Pancreas (tissue), 10 donors: ENCODE measurements at regions not wholly inside any gene's neighbourhood (a gene's known extent, or its start where the extent isn't known, plus 50 kb on each side); places are given as distances from the start of the nearest gene placed in this dataset.

Source experiments
- ATAC-seq, 4 donors: fragments of 200-7000 bp; cut with Tn5 transposase; one replicate each; pipeline versions ENCODE4 v1.8.0 to v1.9.1; 2020; ENCODE audit warnings: mild to moderate bottlenecking in 4 of 4, moderate library complexity in 4 of 4
- DNase-seq, 6 donors: peaks; one replicate each; pipeline ENCODE4 v3.0.0-alpha.2; 2020
- FAIRE-seq: peaks from 2 replicates; lab custom pipeline; 2012; peaks lifted over from hg19 to GRCh38; lab: Jason Lieb, UNC
- H3K27ac ChIP-seq, 4 donors: fragments of 200-600 bp; sonication (generic); 1 replicate in 3 of 4; 2 replicates in 1 of 4; pipeline versions ENCODE4 v1.5.0 to v1.8.0; 2020
- H3K27me3 ChIP-seq, 4 donors: fragments of 200-600 bp; one replicate each; pipeline ENCODE4 v1.8.0; 2021
- H3K36me3 ChIP-seq, 3 donors: fragments of 200-600 bp; sonication (generic) in 1 of 3; one replicate each; pipeline versions ENCODE4 v1.5.0 to v1.8.0; 2020 to 2021
- H3K4me1 ChIP-seq, 3 donors: fragments of 200-600 bp; one replicate each; pipeline ENCODE4 v1.8.0; 2021
- H3K4me3 ChIP-seq, 4 donors: fragments of 200-600 bp; sonication (generic) in 2 of 4; one replicate each; pipeline versions ENCODE4 v1.5.0 to v1.8.0; 2020 to 2021
- H3K9me3 ChIP-seq, 4 donors: fragments of 200-600 bp; one replicate each; pipeline ENCODE4 v1.8.0; 2021
- CTCF ChIP-seq, 4 donors: fragments of 200-600 bp; sonication (generic) in 3 of 4; IDR thresholded peaks; one replicate each; pipeline versions ENCODE4 v1.5.0 to v1.8.0; 2021; ENCODE audit warnings: antibody characterized with exemption in 4 of 4
- WGBS, 2 donors: extraction: QIAGEN DNeasy Blood & Tissue Kit; methylation state at CpG; one replicate each; pipeline ENCODE4 v1.1.7; 2013; 5-methylcytosine and 5-hydroxymethylcytosine counted together
- intact Hi-C, 3 donors: fragments of 100-400 bp; cut with DNase I; formaldehyde crosslinking; loops; one replicate each; pipeline versions ENCODE4 v1.11.1 to v1.14.2; 2022
- donor health status: healthy with polysubstance abuse.
- donor health status: DM: no; HTN: no; CAD: no; lungs with moderate emphysema.
- donor health status: DM: no; HTN: no; CAD: no.
- donor health status: control.
- donor health status: control.
- donor health status: Bipolar disorder and iron deficiency.
- donor health status: DM: yes; HTN: yes; CAD: no.
- donor health status: DM: no; HTN: no; CAD: no.
- donor health status: DM: no; HTN: no; CAD: no.
- donor health status: DM: yes; HTN: yes; CAD: no.

DNA sequence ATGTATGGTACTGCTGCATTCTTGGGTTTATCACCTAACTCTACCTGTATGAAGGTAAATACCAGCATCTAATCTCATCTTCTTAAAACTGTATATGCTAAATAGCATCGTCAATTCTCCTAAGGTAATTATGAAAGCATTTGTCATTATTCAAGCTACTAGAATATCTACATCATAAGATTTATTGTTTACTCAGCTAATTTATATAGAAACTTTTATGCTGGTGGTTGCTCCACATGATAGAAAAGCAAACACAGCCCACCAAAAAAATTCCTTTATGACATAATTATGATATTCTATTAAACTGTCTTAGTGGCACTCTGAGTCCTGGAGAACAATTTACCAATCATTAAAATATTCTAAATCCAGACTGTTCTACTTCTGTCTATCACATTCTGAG lies 1226.1 kb upstream of the NRXN1 start:
- no peak for ATAC-seq
- Histone ChIP-seq H3K27me3 (no peaks in the 10 kb centered on the region), H3K4me1 (no peaks in the 10 kb centered on the region), H3K27ac (no peak overlapping the region), H3K9me3 (no peaks in the 10 kb centered on the region), H3K36me3 (no peaks in the 10 kb centered on the region), H3K4me3 (no peak overlapping the region)
- no peak for DNase-seq
- intact Hi-C loops, result no loop called here
- no peak for TF ChIP-seq CTCF (IDR thresholded peaks at IDR 0.05)
- 59 to 71% methylated on average over 1 of the region's 1 CpG for WGBS, 2 donors
- FAIRE-seq, result no peak

GRCh38 chr2:52253416-52253980 lies 1221.6 kb upstream of the NRXN1 start:
- FAIRE-seq, result no peak
- no peak for TF ChIP-seq CTCF (IDR thresholded peaks at IDR 0.05)
- Histone ChIP-seq H3K9me3 (no peaks in the 10 kb centered on the region), H3K27ac (no peak overlapping the region), H3K4me3 (no peak overlapping the region), H3K36me3 (no peaks in the 10 kb centered on the region), H3K27me3 (no peaks in the 10 kb centered on the region), H3K4me1 (no peaks in the 10 kb centered on the region)
- no peak for ATAC-seq
- no peak for DNase-seq
- WGBS, 2 donors, result 68 to 79% methylated on average over 5 of the region's 5 CpGs
- intact Hi-C loops, result no loop called here

- Histone ChIP-seq H3K27ac (no peak overlapping the region), H3K36me3 (no peaks in the 10 kb centered on the region), H3K4me1 (no peaks in the 10 kb centered on the region), H3K4me3 (no peak overlapping the region), H3K27me3 (no peaks in the 10 kb centered on the region), H3K9me3 (no peaks in the 10 kb centered on the region)
- 56 to 85% methylated on average over 1 of the region's 1 CpG for whole genome bisulfite sequencing, 2 donors
- DNase-seq (no peak), ATAC-seq (no peak), FAIRE-seq (no peak)
- intact Hi-C loops, result no loop called here
- no peak for TF ChIP-seq CTCF (IDR thresholded peaks at IDR 0.05)
Observed at GRCh38 chr2:52238782-52239181, 1206.8 kb upstream of the NRXN1 start.

DNA sequence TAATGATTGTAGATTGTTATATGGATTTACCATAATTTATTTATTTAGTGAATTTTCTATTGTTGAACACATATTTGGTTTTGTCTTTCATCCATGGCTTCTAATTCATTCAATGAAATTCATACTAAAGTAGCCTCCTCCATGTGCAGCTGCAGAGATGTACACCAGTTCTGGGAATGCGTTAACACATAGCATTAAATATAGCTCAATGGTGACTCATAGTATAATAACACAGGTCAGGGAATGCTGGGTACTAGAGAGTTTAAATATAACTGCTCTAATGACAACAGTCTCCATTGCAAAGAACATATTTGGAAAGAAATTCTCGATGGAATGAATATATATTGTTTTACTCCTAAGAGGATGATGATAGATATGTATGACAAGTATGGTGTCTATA lies 1190.2 kb upstream of the NRXN1 start:
- Histone ChIP-seq H3K27ac (no peak overlapping the region), H3K36me3 (no peaks in the 10 kb centered on the region), H3K4me3 (no peak overlapping the region), H3K9me3 (no peaks in the 10 kb centered on the region), H3K27me3 (no peaks in the 10 kb centered on the region), H3K4me1 (no peaks in the 10 kb centered on the region)
- ATAC-seq (no peak), DNase-seq (no peak), FAIRE-seq (no peak)
- TF ChIP-seq CTCF (IDR thresholded peaks at IDR 0.05), result no peak
- intact Hi-C loops, result no loop called here
- WGBS, 2 donors, result 72 to 87% methylated on average over 2 of the region's 2 CpGs

GRCh38 chr2:52220393-52220792 lies 1188.5 kb upstream of the NRXN1 start:
- Histone ChIP-seq H3K27me3 (no peaks in the 10 kb centered on the region), H3K4me3 (no peak overlapping the region), H3K4me1 (no peaks in the 10 kb centered on the region), H3K27ac (no peak overlapping the region), H3K36me3 (no peaks in the 10 kb centered on the region), H3K9me3 (no peaks in the 10 kb centered on the region)
- ATAC-seq (no peak), DNase-seq (peak in 3 of 6 donors; percentile 14 to 28 (median 18)), FAIRE-seq (no peak)
- intact Hi-C loops, result no loop called here
- 35 to 47% methylated on average over 2 of the region's 2 CpGs for WGBS, 2 donors
- no peak for TF ChIP-seq CTCF (IDR thresholded peaks at IDR 0.05)
